ENCODE measurements at regions not wholly inside any gene's neighbourhood (a gene's known extent, or its start where the extent isn't known, plus 50 kb on each side); places are given as distances from the start of the nearest gene placed in this dataset.

DNA sequence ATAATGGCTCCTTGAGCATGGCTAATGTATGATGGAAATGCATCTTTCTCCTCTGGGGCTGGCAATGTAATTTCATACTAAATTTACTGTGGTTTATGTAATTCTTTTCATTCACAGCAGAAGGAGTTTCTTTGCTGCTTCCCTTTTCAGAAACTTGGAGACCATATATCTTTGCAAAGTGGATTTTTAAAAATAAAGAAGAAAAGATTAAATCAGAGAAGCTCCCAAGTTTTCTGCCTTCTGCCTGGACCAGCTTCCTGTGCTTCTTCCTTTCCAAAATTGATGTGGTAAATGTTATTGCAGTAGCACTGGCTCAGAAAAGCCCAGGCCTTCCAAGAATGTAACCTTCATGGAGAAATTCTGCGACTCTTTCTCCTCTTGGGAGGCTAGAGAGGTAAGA, 300.1 kb upstream of the NCAM1 start:
- Histone ChIP-seq H3K4me3 (ENCODE audit: insufficient read depth, low read depth, low read length) (no peak overlapping the region), H3K4me2 (ENCODE audit: low read depth, low read length) (no peak overlapping the region), H2BK20ac (ENCODE audit: low read depth, low read length) (no peak overlapping the region), H3K79me1 (ENCODE audit: low read depth in 1 of 2, low read length in 2 of 2) (no peaks in the 10 kb centered on the region), H4K20me1 (ENCODE audit: insufficient read depth, low read length) (no peaks in the 10 kb centered on the region), H3K9me1 (ENCODE audit: insufficient read depth, low read length) (no peaks in the 10 kb centered on the region), H3K27ac (ENCODE audit: insufficient read depth, low read length) (no peak overlapping the region), H2AFZ (replicated peaks; ENCODE audit: low read length, poor library complexity) (no peak overlapping the region), H3K56ac (ENCODE audit: extremely low read depth, insufficient read depth, low read length) (no peak overlapping the region), H3K14ac (replicated peaks; ENCODE audit: low read depth, low read length) (no peak overlapping the region), H3K23ac (ENCODE audit: low read depth, low read length) (no peak overlapping the region), H3K36me3 (ENCODE audit: control insufficient read depth, insufficient read depth, low read length) (no peaks in the 10 kb centered on the region), H2BK120ac (ENCODE audit: low read depth, low read length) (no peak overlapping the region), H4K8ac (ENCODE audit: low read depth in 2 of 2, low read length in 2 of 2) (no peak overlapping the region), H3K9me3 (ENCODE audit: control insufficient read depth, insufficient read depth, low read length) (no peaks in the 10 kb centered on the region), H2AK5ac (ENCODE audit: low read depth, low read length) (no peak overlapping the region), H2BK5ac (ENCODE audit: low read depth, low read length, poor library complexity, severe bottlenecking) (no peak overlapping the region), H3K18ac (ENCODE audit: low read depth, low read length) (no peak overlapping the region), H2BK15ac (ENCODE audit: low read depth, low read length) (no peak overlapping the region), H3K27me3 (ENCODE audit: control insufficient read depth, insufficient read depth, low read length) (no peaks in the 10 kb centered on the region), H3K4me1 (ENCODE audit: control insufficient read depth, insufficient read depth, low read length) (no peaks in the 10 kb centered on the region), H2AK9ac (replicated peaks; ENCODE audit: low read depth, low read length, poor library complexity) (no peak overlapping the region), H3K9ac (ENCODE audit: low read depth, low read length) (no peak overlapping the region), H4K5ac (ENCODE audit: low read depth, low read length) (no peak overlapping the region), H3K4ac (ENCODE audit: low read depth, low read length) (no peak overlapping the region), H4K91ac (ENCODE audit: insufficient read depth, low read depth, low read length) (no peak overlapping the region)
- in situ Hi-C loops (cut with MboI; ENCODE audit: low sequenced_read_pairs) (no loop called here), intact Hi-C loops (cut with micrococcal nuclease) (no loop called here), dilution Hi-C loops (cut with HindIII; ENCODE audit: low sequenced_read_pairs, unreplicated experiment) (no loop called here)
- no peak for TF ChIP-seq CEBPB (IDR thresholded peaks at IDR 0.05; ENCODE audit: low read depth, low read length)
- TF ChIP-seq RCOR1 (IDR thresholded peaks at IDR 0.05; ENCODE audit: insufficient replicate concordance, low read length), result no peak
- TF ChIP-seq RFX5 (IDR thresholded peaks at IDR 0.05; ENCODE audit: low read depth, low read length), result no peak
- no peak for TF ChIP-seq RAD21 (IDR thresholded peaks at IDR 0.05; ENCODE audit: low read length)
- no peak for TF ChIP-seq MAFK (IDR thresholded peaks at IDR 0.05; ENCODE audit: low read depth, low read length)
- TF ChIP-seq MAZ (IDR thresholded peaks at IDR 0.05; ENCODE audit: borderline replicate concordance, low read depth, low read length), result no peak
- TF ChIP-seq, protein P1, sequence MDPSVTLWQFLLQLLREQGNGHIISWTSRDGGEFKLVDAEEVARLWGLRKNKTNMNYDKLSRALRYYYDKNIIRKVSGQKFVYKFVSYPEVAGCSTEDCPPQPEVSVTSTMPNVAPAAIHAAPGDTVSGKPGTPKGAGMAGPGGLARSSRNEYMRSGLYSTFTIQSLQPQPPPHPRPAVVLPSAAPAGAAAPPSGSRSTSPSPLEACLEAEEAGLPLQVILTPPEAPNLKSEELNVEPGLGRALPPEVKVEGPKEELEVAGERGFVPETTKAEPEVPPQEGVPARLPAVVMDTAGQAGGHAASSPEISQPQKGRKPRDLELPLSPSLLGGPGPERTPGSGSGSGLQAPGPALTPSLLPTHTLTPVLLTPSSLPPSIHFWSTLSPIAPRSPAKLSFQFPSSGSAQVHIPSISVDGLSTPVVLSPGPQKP (IDR thresholded peaks at IDR 0.05; ENCODE audit: borderline replicate concordance, low read depth, low read length), result no peak
- TF ChIP-seq BHLHE40 (IDR thresholded peaks at IDR 0.05; ENCODE audit: low read depth, low read length), result no peak
- TF ChIP-seq CHD1 (IDR thresholded peaks at IDR 0.05; ENCODE audit: low read depth, low read length), result no peak
- no peak for TF ChIP-seq USF2 (IDR thresholded peaks at IDR 0.05; ENCODE audit: low read depth, low read length)
- ChIA-PET CTCF (no interaction called here), POLR2A (ENCODE audit: unreplicated experiment) (no interaction called here)
- WGBS, 2 experiments (ENCODE audit: extremely low coverage in 2 of 2, insufficient read length in 1 of 2), result no CpG with 5 or more reads among the region's 1 CpG
- ATAC-seq (ENCODE audit: low read depth) (no peak), DNase-seq (no peak)
- BruUV-seq (replicated peaks), result no TSS peak
